ENCODE measurements at regions not wholly inside any gene's neighbourhood (a gene's known extent, or its start where the extent isn't known, plus 50 kb on each side); places are given as distances from the start of the nearest gene placed in this dataset.

DNA sequence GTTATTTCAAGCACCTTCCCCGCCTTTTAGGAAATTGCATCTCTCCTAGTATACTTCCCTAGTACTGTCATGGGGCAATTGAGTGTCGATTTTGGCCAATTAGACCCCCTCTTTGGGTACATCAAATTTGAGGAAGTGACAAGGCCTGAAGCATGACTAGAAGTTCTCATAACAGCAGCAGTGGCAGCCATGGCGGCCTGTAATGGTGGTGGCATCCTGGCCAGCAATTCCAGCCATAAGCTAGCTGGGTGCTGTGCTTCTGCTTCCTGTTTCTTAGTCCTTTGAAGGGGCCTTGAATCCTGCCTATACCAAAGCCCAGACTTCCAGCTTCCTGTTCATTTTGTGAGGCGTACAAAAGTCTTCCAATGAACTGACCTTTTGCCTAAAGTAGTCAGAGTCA lies 523.1 kb downstream of the PLCL1 start:
- H3K4me1 ChIP-seq (ENCODE audit: insufficient read depth, low read length), result no peaks in the 10 kb centered on the region
- no peaks in the 10 kb centered on the region for H3K36me3 ChIP-seq (ENCODE audit: insufficient read depth, low read length)
- peaks cover 4 to 17% of the 10 kb centered on the region in 2 experiments for H3K27me3 ChIP-seq (ENCODE audit: control insufficient read depth in 1 of 2, insufficient read depth in 2 of 2, low read length in 2 of 2)
- H3K27ac ChIP-seq (ENCODE audit: low read depth in 1 of 2, low read length in 2 of 2), result no peak overlapping the region
- no peak overlapping the region for H3K4me3 ChIP-seq (ENCODE audit: low read length)
- no peak for ATAC-seq (ENCODE audit: poor library complexity)
- H3K4me3 Mint-ChIP-seq, result no peak overlapping the region
- H3K9me3 ChIP-seq (ENCODE audit: control insufficient read depth in 1 of 2, insufficient read depth in 1 of 2, low read length in 2 of 2), result no peaks in the 10 kb centered on the region
- TF ChIP-seq, protein P1, sequence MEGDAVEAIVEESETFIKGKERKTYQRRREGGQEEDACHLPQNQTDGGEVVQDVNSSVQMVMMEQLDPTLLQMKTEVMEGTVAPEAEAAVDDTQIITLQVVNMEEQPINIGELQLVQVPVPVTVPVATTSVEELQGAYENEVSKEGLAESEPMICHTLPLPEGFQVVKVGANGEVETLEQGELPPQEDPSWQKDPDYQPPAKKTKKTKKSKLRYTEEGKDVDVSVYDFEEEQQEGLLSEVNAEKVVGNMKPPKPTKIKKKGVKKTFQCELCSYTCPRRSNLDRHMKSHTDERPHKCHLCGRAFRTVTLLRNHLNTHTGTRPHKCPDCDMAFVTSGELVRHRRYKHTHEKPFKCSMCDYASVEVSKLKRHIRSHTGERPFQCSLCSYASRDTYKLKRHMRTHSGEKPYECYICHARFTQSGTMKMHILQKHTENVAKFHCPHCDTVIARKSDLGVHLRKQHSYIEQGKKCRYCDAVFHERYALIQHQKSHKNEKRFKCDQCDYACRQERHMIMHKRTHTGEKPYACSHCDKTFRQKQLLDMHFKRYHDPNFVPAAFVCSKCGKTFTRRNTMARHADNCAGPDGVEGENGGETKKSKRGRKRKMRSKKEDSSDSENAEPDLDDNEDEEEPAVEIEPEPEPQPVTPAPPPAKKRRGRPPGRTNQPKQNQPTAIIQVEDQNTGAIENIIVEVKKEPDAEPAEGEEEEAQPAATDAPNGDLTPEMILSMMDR (IDR thresholded peaks at IDR 0.05), result no peak
- no peak overlapping the region for H3K27ac Mint-ChIP-seq
- ChIA-PET POLR2A (no interaction called here), CTCF (no interaction called here)
- peaks cover 72% of the 10 kb centered on the region for H3K27me3 Mint-ChIP-seq
- H3K36me3 Mint-ChIP-seq (ENCODE audit: low read depth), result no peaks in the 10 kb centered on the region
- H3K4me1 Mint-ChIP-seq (ENCODE audit: low read depth), result peaks cover 32% of the 10 kb centered on the region
- intact Hi-C loops (cut with DNase I, micrococcal nuclease), result no loop called here
- DNase-seq, result no peak
- H3K9me3 Mint-ChIP-seq, result no peaks in the 10 kb centered on the region

DNA sequence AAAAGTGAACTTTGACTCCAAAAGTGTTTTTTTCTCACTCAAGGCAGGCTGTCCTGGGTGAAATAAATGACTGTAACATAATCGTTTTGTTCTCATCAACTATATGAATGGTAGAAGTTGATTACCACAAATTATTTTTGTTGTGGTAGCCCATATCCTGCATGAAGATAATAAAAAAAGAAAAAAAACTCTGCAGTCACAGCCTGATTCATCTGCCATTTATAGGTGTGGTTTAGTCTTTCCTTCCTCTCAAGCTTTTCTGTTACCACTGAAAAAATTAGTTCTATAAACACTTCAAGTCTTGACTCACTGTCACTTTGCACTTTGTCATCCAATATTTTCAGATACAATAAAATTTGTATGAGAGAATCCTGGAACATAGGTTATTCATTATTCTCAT lies 522.0 kb downstream of the PLCL1 start:
- CTCF ChIA-PET, result interaction anchor here (1.1 kb wide), 1 partner anchor 17 kb away, joined by 4 read pairs; no protein-coding TSS in a partner anchor
- Mint-ChIP-seq H3K9me3 (no peaks in the 10 kb centered on the region), H3K36me3 (ENCODE audit: low read depth) (no peaks in the 10 kb centered on the region), H3K27me3 (peaks cover 79% of the 10 kb centered on the region), H3K27ac (no peak overlapping the region), H3K4me3 (no peak overlapping the region), H3K4me1 (ENCODE audit: low read depth) (peaks cover 32% of the 10 kb centered on the region)
- POLR2A ChIA-PET, result no interaction called here
- Histone ChIP-seq H3K4me1 (ENCODE audit: insufficient read depth, low read length) (no peaks in the 10 kb centered on the region), H3K9me3 (ENCODE audit: control insufficient read depth in 1 of 2, insufficient read depth in 1 of 2, low read length in 2 of 2) (no peaks in the 10 kb centered on the region), H3K4me3 (ENCODE audit: low read length) (no peak overlapping the region), H3K27ac (ENCODE audit: low read depth in 1 of 2, low read length in 2 of 2) (no peak overlapping the region), H3K36me3 (ENCODE audit: insufficient read depth, low read length) (no peaks in the 10 kb centered on the region), H3K27me3 (ENCODE audit: control insufficient read depth in 1 of 2, insufficient read depth in 2 of 2, low read length in 2 of 2) (peaks cover 8 to 17% of the 10 kb centered on the region in 2 experiments)
- DNase-seq (peak in 3 of 14 experiments; percentile 53 to 74 (median 60)), ATAC-seq (ENCODE audit: poor library complexity) (peak; percentile 91)
- intact Hi-C loops (cut with DNase I, micrococcal nuclease), result no loop called here
- TF ChIP-seq, protein P1 (IDR thresholded peaks at IDR 0.05), result no peak

DNA sequence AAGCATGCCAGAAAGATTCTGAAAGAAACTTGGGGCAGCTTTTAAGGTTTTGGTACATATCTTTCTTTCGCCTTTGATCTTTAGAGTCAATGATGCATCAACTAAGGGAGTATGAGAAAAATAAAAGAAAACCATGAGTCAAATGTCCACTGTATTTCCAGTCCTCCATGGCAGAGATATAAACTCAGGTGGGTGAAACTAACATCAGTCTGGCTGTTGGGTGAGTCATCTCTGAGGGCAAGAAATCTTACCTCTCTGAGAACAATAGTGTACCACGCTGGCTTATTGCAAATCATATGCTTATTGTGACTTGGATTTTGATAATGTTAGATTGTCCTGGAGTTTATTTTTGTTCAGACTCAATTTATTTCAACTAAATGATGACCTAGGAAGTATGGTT lies 521.0 kb downstream of the PLCL1 start:
- Mint-ChIP-seq H3K9me3 (no peaks in the 10 kb centered on the region), H3K27me3 (peaks cover 81% of the 10 kb centered on the region), H3K27ac (no peak overlapping the region), H3K36me3 (ENCODE audit: low read depth) (no peaks in the 10 kb centered on the region), H3K4me3 (no peak overlapping the region), H3K4me1 (ENCODE audit: low read depth) (peaks cover 32% of the 10 kb centered on the region)
- POLR2A ChIA-PET, result no interaction called here
- intact Hi-C loops (cut with DNase I, micrococcal nuclease), result no loop called here
- Histone ChIP-seq H3K4me3 (ENCODE audit: low read length) (no peak overlapping the region), H3K4me1 (ENCODE audit: insufficient read depth, low read length) (no peaks in the 10 kb centered on the region), H3K27ac (ENCODE audit: low read depth in 1 of 2, low read length in 2 of 2) (no peak overlapping the region), H3K9me3 (ENCODE audit: control insufficient read depth in 1 of 2, insufficient read depth in 1 of 2, low read length in 2 of 2) (no peaks in the 10 kb centered on the region), H3K27me3 (ENCODE audit: control insufficient read depth in 1 of 2, insufficient read depth in 2 of 2, low read length in 2 of 2) (peaks cover 12 to 28% of the 10 kb centered on the region in 2 experiments), H3K36me3 (ENCODE audit: insufficient read depth, low read length) (no peaks in the 10 kb centered on the region)
- TF ChIP-seq, protein P1 (IDR thresholded peaks at IDR 0.05), result no peak
- DNase-seq (no peak), ATAC-seq (ENCODE audit: poor library complexity) (no peak)
- CTCF ChIA-PET, result no interaction called here
